HG02840 (cell line): ENCODE measurements at regions not wholly inside any gene's neighbourhood (a gene's known extent, or its start where the extent isn't known, plus 50 kb on each side); places are given as distances from the start of the nearest gene placed in this dataset.
"Not testable (repeated sequence)": the region's sequence is repeated elsewhere in the genome, so short reads cannot be mapped to it uniquely, and the experiment has no call there.

Experiments
- ATAC-seq: cut with Tn5 transposase; IDR thresholded peaks from one replicate; pipeline ENCODE4 v1.9.1; 2021; ENCODE audit warnings: mild to moderate bottlenecking, moderate library complexity, moderate number of reproducible peaks; ENCODE audit not compliant: unreplicated experiment, low FRiP score

DNA sequence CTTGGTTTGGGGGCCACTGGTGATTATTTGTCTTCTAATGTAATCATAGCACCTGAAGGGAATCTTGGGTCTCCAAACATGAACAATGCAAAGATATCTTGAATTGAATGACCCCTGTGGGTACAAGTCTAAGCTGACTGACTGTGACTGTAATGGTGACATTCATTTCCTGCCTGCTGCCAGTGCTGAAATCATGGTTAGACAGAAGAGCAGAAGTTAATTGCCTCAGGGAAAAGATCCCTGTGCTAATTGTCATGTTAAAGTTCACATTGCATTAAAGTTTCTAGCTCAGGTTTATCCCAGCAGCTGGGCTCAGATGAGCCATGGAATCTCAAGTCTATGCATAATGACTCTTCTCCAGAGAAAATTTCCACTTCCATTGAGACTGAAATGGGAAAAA, 772.0 kb downstream of the ETS1 start:
- ATAC-seq: no peak

DNA sequence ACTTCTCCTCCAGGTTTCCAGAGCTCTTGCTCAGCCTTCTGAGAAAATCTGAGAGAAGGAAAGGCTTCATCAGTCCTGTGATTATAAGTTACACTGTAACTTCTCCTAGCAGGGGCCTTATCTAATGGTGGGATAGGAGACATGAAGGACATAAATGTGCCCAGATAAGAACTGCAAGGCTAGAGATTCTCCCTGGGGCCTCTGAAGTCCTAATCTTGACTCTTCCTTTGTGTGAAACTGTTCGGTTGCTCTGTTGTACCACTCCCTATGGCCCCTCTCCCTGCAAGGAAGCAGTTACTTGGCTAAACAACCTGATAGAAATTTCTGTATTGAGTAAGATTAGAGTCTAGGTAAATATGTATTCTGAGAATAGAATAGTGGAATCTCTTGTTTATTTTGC, 780.9 kb downstream of the ETS1 start:
- ATAC-seq: no peak

DNA sequence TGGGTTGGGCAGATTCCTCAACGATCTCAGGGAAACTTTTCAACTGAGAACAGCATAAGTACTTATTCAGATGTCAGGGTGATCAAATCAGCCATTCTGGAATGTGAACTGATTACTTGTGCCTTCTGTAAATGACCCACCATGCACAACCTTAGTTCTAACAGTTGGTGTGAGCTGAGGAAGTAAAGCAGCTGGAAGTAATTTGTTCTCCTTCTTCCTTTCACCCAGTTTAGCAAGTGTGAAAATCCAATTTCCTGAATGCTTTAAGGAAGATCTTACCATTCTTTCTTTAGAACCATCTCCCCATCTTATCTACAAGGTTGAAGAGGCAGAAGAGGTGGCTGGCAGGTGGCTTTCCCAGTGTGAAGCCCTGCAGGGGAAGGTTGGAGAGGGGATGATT, 781.6 kb downstream of the ETS1 start:
- ATAC-seq: no peak

GRCh38 chr11:127804747-127805400, 782.5 kb downstream of the ETS1 start:
- ATAC-seq: no peak

- no peak for ATAC-seq
Observed at GRCh38 chr11:127803755-127804154, 783.6 kb downstream of the ETS1 start.

GRCh38 chr11:127800989-127801688, 786.2 kb downstream of the ETS1 start:
- ATAC-seq: no peak

DNA sequence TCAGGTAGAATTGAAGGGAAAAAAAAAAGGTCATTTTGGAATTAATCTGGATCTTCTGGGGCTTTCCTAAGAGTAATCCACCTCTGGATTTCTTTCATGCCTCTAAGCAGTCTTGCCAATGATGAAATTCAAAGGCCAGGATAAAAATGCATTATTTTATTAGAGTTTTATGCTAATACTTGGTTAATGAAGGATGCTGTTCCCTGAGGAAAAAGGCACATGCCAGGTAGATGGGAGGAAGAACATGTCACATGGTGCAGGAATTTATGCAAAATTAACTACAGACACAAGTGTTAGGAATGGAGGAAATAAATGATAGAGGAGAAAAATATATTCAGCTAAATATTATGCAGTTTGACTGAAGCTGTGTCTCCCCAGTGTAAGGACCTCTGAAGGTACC, 792.0 kb downstream of the ETS1 start:
- no peak for ATAC-seq

DNA sequence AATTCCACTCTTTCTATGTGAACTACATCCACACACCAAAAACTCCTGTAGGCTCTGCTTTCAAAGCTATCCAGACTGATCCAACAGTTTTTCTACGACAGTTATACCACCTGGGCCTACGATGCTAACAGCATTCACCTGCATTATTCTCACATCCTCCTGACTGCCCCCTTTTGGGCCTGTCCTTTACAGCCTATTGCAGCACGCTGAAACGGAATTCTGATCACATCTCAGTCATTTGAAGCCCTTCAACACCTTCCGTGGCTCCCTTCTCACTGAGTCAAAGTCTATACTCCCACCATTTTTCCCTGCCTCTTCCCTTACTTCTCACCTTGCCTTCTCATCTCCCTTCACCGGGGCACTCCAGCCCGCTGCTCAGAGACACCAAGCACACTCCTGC, 791.3 kb upstream of the KIRREL3 start:
- ATAC-seq: no peak

GRCh38 chr11:127790592-127790991, 790.0 kb upstream of the KIRREL3 start:
- no peak for ATAC-seq

GRCh38 chr11:127789927-127790326, 789.4 kb upstream of the KIRREL3 start:
- ATAC-seq: no peak

DNA sequence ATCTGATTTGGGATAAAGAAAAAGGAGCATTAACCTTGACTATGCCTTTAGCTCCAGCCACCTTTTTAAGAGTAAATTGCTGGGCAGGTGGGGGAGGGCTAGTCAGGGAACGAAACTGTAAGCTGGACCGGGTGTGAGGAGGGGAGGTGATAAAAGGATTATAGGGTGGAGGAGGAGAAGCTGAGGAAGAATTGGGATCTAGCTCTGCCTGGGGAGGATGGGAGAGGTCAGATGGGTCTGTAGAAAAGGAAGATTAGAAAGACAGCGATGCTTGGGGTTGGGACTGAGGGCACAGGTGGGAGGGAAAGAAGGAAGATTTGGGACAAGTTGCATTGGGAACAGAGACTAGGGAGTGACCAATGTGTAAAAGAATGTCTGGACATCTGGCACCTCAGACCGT, 772.4 kb upstream of the KIRREL3 start:
- ATAC-seq: not testable (repeated sequence)

GRCh38 chr11:127768931-127769330, 768.4 kb upstream of the KIRREL3 start:
- ATAC-seq: not testable (repeated sequence)

GRCh38 chr11:127766734-127767133, 766.2 kb upstream of the KIRREL3 start:
- ATAC-seq: no peak

GRCh38 chr11:127738771-127739286, 738.3 kb upstream of the KIRREL3 start:
- ATAC-seq: no peak

DNA sequence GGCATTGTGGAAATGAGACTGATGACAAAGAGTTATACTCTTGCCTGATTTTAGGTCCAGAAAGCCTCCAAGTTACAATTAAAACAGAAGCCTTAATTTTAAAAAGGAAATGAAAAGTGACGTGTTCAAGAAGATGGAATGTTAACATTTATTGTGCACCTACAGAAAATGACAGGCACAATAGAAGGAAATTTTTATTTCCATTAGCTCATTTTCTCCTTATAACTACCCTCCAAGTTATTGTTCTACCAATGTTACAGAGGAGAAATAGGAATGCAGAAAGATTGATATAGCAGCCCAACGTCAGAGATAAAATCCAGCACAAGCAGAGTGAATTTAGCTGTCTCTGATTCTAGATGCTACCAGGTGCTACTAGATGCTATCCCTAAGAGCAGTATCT, 736.9 kb upstream of the KIRREL3 start:
- ATAC-seq: no peak

GRCh38 chr11:127733552-127733951, 733.0 kb upstream of the KIRREL3 start:
- ATAC-seq: no peak

GRCh38 chr11:127726367-127726766, 725.8 kb upstream of the KIRREL3 start:
- ATAC-seq: no peak

GRCh38 chr11:127723714-127724113, 723.1 kb upstream of the KIRREL3 start:
- no peak for ATAC-seq

- no peak for ATAC-seq
Observed at GRCh38 chr11:127713226-127713625, 712.7 kb upstream of the KIRREL3 start.

GRCh38 chr11:127711748-127712147, 711.2 kb upstream of the KIRREL3 start:
- no peak for ATAC-seq

DNA sequence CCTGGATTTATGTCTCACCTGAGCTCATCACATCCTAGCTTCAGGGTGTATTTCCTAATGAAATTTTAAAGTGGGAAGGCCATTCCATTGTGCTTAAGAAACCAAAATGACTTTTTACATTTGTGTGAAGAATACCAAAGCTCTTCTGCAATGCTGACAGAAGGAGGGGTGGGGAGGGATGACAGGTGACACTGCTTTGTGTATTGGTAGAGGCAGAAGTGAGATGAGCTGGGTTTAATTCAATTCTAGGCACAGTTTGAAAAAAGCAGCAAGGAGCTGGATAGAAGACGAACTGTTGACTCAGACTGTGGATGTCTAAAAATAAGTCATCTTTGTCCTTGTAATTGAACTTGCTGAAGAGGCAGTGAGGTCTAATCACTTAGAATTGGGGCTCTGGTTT, 710.3 kb upstream of the KIRREL3 start:
- no peak for ATAC-seq

DNA sequence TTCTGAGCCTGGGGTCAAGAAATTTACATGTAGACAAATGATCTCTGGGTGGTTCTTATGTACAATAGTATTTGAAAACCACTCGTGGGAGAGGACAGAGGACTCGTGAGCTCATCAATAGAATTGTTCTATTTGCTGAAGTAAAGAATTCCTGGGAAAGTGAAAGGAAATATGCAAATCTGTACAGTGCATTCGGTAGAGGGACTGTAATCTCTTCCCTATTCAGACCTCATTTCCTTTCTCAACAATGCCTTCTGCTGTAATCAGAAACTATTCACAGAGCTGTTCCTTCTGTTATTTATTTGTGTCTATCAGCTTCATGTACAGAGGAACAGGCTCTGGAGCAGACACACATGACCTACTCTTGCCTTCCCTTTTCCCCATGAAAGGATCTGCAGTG, 709.4 kb upstream of the KIRREL3 start:
- ATAC-seq: no peak
